Bronchial epithelial cell (primary cell): ENCODE measurements at regions not wholly inside any gene's neighbourhood (a gene's known extent, or its start where the extent isn't known, plus 50 kb on each side); places are given as distances from the start of the nearest gene placed in this dataset.

Experiments
- DNase-seq: peaks from one replicate; pipeline ENCODE4 v3.0.0-alpha.2; 2010; ENCODE audit warnings: low read depth
- FAIRE-seq: peaks from 2 replicates; lab custom pipeline; 2011; peaks lifted over from hg19 to GRCh38; lab: Jason Lieb, UNC
- H3K27me3 ChIP-seq: 2 replicates; pipeline ENCODE4 v1.5.1; 2011; ENCODE audit warnings: low read length; ENCODE audit not compliant: control insufficient read depth, insufficient read depth
- H3K36me3 ChIP-seq: 2 replicates; pipeline ENCODE4 v1.5.1; 2011; ENCODE audit warnings: low read length; ENCODE audit not compliant: control insufficient read depth, insufficient read depth
- H3K4me3 ChIP-seq: 2 replicates; pipeline ENCODE4 v1.5.1; 2011; ENCODE audit warnings: mild to moderate bottlenecking, low read depth, low read length, control low read depth
- TF ChIP-seq, protein P1 (sequence below): IDR thresholded peaks from 2 replicates; pipeline ENCODE4 v1.5.1; 2011; ENCODE audit warnings: mild to moderate bottlenecking, moderate library complexity, low read length, control low read depth, inconsistent platforms; ENCODE audit not compliant: insufficient read depth, severe bottlenecking

DNA sequence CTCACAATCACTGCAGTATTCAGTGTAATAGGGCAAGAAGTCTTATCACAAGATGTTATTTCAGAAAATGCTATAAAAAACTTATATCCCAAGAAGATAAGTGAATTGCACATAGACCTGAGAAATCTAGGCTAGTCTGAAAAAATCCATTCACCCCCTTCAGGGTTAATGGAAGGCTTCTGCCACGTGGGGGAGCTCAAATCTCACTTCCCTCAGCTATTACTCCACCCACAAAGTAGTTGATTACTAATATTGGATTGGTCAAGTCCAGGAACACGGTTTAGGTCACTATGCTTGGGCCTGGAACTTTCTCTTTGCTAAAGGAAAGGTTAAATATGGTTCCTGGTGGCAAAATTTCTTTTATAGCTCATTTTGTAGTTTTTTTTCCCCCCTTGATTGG lies 51.2 kb upstream of the ADAM23 start:
- DNase-seq (peak; percentile 55), FAIRE-seq (peak; percentile 73)
- Histone ChIP-seq H3K4me3 (no peak overlapping the region), H3K36me3 (no peaks in the 10 kb centered on the region), H3K27me3 (no peaks in the 10 kb centered on the region)
- TF ChIP-seq, protein P1, sequence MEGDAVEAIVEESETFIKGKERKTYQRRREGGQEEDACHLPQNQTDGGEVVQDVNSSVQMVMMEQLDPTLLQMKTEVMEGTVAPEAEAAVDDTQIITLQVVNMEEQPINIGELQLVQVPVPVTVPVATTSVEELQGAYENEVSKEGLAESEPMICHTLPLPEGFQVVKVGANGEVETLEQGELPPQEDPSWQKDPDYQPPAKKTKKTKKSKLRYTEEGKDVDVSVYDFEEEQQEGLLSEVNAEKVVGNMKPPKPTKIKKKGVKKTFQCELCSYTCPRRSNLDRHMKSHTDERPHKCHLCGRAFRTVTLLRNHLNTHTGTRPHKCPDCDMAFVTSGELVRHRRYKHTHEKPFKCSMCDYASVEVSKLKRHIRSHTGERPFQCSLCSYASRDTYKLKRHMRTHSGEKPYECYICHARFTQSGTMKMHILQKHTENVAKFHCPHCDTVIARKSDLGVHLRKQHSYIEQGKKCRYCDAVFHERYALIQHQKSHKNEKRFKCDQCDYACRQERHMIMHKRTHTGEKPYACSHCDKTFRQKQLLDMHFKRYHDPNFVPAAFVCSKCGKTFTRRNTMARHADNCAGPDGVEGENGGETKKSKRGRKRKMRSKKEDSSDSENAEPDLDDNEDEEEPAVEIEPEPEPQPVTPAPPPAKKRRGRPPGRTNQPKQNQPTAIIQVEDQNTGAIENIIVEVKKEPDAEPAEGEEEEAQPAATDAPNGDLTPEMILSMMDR, result peak; percentile 47
